Neural crest cell (in vitro differentiated cells): ENCODE measurements at regions not wholly inside any gene's neighbourhood (a gene's known extent, or its start where the extent isn't known, plus 50 kb on each side); places are given as distances from the start of the nearest gene placed in this dataset.

Experiments used
- DNase-seq: peaks from one replicate; pipeline ENCODE4 v3.0.0; 2021; ENCODE audit warnings: low read depth, mixed read lengths, low spot score
- H3K27ac Mint-ChIP-seq: one replicate; pipeline ENCODE4 v1.8.0; 2021; ENCODE audit warnings: mild to moderate bottlenecking, mixed read lengths; ENCODE audit not compliant: unreplicated experiment
- H3K27me3 Mint-ChIP-seq: 2 replicates; pipeline ENCODE4 v1.8.0; 2021; ENCODE audit warnings: low read depth, mild to moderate bottlenecking, mixed read lengths
- H3K36me3 Mint-ChIP-seq: 2 replicates; pipeline ENCODE4 v1.8.0; 2021; ENCODE audit warnings: low read depth, mild to moderate bottlenecking, mixed read lengths
- H3K4me1 Mint-ChIP-seq: 2 replicates; pipeline ENCODE4 v1.8.0; 2021; ENCODE audit warnings: mixed read lengths
- H3K4me3 Mint-ChIP-seq: one replicate; pipeline ENCODE4 v1.8.0; 2021; ENCODE audit warnings: mild to moderate bottlenecking, mixed read lengths
- H3K9me3 Mint-ChIP-seq: 2 replicates; pipeline ENCODE4 v1.8.0; 2021; ENCODE audit warnings: mixed read lengths
- TF ChIP-seq, protein P1 (sequence below): fragments of 200-600 bp; sonication (generic); conservative IDR thresholded peaks from 2 replicates; pipeline ENCODE4 v1.5.0; 2021; ENCODE audit warnings: antibody characterized with exemption, mild to moderate bottlenecking

DNA sequence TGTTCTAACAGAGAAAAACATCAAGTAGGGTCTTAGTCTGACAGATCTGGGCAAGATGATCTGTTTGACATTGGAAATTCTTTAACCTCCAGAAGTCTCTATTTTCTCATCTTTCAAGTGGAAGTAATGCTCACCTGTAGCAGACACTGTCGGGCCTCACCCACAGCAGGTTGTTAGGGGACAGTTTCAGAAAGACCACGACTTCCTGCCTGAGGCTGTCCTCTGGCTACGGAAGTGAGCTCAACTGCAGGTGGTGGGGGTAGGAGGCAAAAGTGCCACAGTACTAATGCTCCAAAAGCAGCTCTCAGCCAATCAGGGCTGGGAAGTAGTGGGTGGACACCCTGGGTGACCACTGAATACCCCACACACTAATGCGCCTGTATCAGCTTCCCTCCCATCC is 111.4 kb upstream of the TOPAZ1 start:
- Mint-ChIP-seq H3K27me3 (peaks cover 38% of the 10 kb centered on the region), H3K36me3 (no peaks in the 10 kb centered on the region), H3K9me3 (peaks cover 1% of the 10 kb centered on the region), H3K4me3 (no peak overlapping the region), H3K4me1 (peaks cover 5% of the 10 kb centered on the region), H3K27ac (no peak overlapping the region)
- no peak for DNase-seq
- TF ChIP-seq, protein P1, sequence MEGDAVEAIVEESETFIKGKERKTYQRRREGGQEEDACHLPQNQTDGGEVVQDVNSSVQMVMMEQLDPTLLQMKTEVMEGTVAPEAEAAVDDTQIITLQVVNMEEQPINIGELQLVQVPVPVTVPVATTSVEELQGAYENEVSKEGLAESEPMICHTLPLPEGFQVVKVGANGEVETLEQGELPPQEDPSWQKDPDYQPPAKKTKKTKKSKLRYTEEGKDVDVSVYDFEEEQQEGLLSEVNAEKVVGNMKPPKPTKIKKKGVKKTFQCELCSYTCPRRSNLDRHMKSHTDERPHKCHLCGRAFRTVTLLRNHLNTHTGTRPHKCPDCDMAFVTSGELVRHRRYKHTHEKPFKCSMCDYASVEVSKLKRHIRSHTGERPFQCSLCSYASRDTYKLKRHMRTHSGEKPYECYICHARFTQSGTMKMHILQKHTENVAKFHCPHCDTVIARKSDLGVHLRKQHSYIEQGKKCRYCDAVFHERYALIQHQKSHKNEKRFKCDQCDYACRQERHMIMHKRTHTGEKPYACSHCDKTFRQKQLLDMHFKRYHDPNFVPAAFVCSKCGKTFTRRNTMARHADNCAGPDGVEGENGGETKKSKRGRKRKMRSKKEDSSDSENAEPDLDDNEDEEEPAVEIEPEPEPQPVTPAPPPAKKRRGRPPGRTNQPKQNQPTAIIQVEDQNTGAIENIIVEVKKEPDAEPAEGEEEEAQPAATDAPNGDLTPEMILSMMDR = no peak

DNA sequence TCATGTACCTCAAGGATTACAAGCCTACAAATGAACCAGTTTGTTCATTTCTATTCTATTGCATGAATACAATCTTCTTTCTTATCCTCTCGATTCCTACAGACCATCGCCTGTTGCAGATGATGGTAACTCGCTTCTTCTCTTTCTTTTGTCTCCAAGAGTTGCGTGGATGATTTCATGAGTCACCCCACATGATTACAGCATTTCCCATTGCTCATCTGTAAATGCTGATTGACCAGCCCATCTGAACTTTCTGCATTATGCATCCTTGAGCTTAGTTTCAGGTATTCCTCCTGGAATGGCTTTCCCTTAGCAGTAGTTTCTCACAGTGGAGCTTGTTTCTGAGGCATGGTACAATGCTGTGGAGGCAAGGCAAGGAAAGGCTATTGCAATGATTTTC is 109.6 kb upstream of the TOPAZ1 start:
- no peaks in the 10 kb centered on the region for H3K36me3 Mint-ChIP-seq
- H3K4me3 Mint-ChIP-seq = no peak overlapping the region
- H3K27me3 Mint-ChIP-seq = peaks cover 35% of the 10 kb centered on the region
- TF ChIP-seq, protein P1 = no peak
- no peak for DNase-seq
- H3K27ac Mint-ChIP-seq = no peak overlapping the region
- H3K4me1 Mint-ChIP-seq = peaks cover 5% of the 10 kb centered on the region
- H3K9me3 Mint-ChIP-seq = no peaks in the 10 kb centered on the region

DNA sequence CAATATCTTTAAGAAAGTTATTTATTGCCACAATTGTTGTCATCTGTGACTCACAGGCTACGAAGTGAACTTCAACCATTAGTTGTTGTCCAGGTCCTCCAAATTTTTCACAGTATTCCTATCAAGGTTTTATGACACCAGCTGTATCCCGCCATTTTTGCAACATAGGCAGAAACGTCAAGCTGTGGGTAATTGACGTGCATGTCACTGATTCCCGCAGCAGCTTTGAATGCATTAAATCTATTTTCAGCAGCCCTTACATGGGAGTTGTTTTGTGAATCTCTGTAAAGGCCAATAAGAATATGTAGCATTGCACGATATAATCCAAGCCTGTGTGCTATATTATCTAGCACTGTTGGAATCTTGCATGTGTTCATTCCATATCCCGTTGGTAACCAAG is 109.1 kb upstream of the TOPAZ1 start:
- Mint-ChIP-seq H3K4me1 (peaks cover 5% of the 10 kb centered on the region), H3K4me3 (no peak overlapping the region), H3K27me3 (peaks cover 35% of the 10 kb centered on the region), H3K27ac (no peak overlapping the region), H3K36me3 (no peaks in the 10 kb centered on the region), H3K9me3 (no peaks in the 10 kb centered on the region)
- DNase-seq = no peak
- TF ChIP-seq, protein P1 = no peak

DNA sequence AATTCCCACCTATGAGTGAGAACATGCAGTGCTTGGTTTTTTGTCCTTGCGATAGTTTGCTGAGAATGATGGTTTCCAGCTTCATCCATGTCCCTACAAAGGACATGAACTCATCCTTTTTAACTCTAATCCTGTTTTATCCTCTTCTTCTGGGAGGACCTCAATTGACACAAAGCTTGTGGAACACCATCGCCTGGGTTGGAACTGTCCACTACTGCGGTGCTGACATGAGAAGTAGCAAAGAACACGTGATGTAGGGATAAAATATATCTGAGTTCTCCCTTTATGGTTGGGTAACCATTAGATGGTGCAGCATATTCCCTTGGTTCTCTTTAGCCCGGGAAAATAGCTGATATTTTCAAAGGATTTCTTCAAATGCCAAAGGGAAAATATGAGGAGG is 105.3 kb upstream of the TOPAZ1 start:
- Mint-ChIP-seq H3K9me3 (no peaks in the 10 kb centered on the region), H3K4me3 (no peak overlapping the region), H3K27me3 (peaks cover 40% of the 10 kb centered on the region), H3K27ac (no peak overlapping the region), H3K4me1 (no peaks in the 10 kb centered on the region), H3K36me3 (no peaks in the 10 kb centered on the region)
- TF ChIP-seq, protein P1 = no peak
- DNase-seq = no peak

DNA sequence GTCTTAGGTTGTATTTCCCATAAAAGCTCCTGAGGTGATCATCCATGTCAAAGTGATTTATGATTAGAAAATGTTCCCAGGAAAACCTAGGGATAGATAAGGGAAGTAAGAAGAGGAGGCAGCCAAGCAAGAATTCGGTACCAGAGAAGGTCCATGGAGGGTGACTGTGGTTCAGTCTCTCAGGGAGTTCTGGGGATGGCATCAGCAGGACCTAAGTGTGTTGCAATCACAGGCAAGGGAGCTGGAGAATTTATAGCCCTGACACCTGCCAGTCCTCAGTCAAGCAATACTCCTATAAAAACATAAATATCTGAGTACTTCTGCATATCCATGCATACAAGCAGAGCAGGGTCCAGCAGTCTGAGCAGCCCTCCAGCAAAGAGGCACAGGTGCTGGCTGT is 95.6 kb upstream of the TOPAZ1 start:
- H3K27ac Mint-ChIP-seq = no peak overlapping the region
- H3K27me3 Mint-ChIP-seq = peaks cover 59% of the 10 kb centered on the region
- H3K36me3 Mint-ChIP-seq = no peaks in the 10 kb centered on the region

More for the DNA sequence above, 95.6 kb upstream of the TOPAZ1 start:
- no peak for DNase-seq
- TF ChIP-seq, protein P1 = no peak
- H3K4me3 Mint-ChIP-seq = no peak overlapping the region
- no peaks in the 10 kb centered on the region for H3K4me1 Mint-ChIP-seq
- no peaks in the 10 kb centered on the region for H3K9me3 Mint-ChIP-seq
